Tibial artery (tissue), 4 donors: ENCODE measurements at regions not wholly inside any gene's neighbourhood (a gene's known extent, or its start where the extent isn't known, plus 50 kb on each side); places are given as distances from the start of the nearest gene placed in this dataset.

Experiments
- DNase-seq, 2 donors: peaks; one replicate each; pipeline ENCODE4 v3.0.0-alpha.2; 2019
- H3K27ac ChIP-seq, 2 donors: fragments of 200-600 bp; sonication (generic) in 1 of 2; 1 replicate in 1 of 2; 2 replicates in 1 of 2; pipeline ENCODE4 v1.5.1; 2018 to 2019; ENCODE audit warnings: mild to moderate bottlenecking in 1 of 2
- H3K27me3 ChIP-seq, 2 donors: fragments of 200-600 bp; sonication (generic) in 1 of 2; one replicate each; pipeline versions ENCODE4 v1.5.1 to v1.6.0; 2016 to 2019
- H3K36me3 ChIP-seq, 3 donors: fragments of 200-600 bp; sonication (generic) in 2 of 3; one replicate each; pipeline ENCODE4 v1.5.1; 2016 to 2019; ENCODE audit warnings: mild to moderate bottlenecking in 2 of 3
- H3K4me1 ChIP-seq, 4 donors: fragments of 200-600 bp; sonication (generic) in 2 of 4; 1 replicate in 3 of 4; 2 replicates in 1 of 4; pipeline ENCODE4 v1.5.1; 2016 to 2019
- H3K4me3 ChIP-seq, 2 donors: fragments of 200-600 bp; sonication (generic) in 1 of 2; 1 replicate in 1 of 2; 2 replicates in 1 of 2; pipeline ENCODE4 v1.5.1; 2018 to 2019; ENCODE audit warnings: mild to moderate bottlenecking in 2 of 2
- H3K9me3 ChIP-seq, 3 donors: fragments of 200-600 bp; sonication (generic) in 1 of 3; one replicate each; pipeline ENCODE4 v1.5.1; 2016 to 2019
- CTCF ChIP-seq, 2 experiments: fragments of 200-600 bp in 1 of 2; fragments of 450-650 bp in 1 of 2; IDR thresholded peaks; one replicate each; pipeline ENCODE4 v1.5.1; 2017 to 2019; ENCODE audit warnings: antibody characterized with exemption in 2 of 2, mild to moderate bottlenecking in 1 of 2, moderate library complexity in 1 of 2
- intact Hi-C: fragments of 100-400 bp; cut with DNase I; formaldehyde crosslinking; loops from one replicate; pipeline ENCODE4 v1.15.0; 2023; ENCODE audit warnings: low total_unique reads

DNA sequence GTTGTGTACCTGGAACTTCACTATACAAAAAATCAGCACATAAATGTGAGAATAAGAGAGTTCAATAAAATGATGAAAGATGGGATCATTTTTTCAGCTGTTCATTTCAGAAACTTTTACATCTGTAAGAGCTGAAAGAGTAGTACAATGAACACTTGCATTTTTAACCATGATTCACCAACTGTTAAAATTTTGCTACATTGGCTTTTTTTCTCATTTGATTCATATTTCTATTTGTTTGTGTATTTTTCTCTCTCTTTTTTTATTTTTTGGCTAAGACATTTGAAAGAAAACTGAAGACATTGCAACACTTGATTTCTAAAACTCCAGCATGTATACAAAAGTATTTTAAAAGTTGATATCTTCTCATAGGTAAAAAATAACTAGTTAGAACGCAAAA lies 98.3 kb upstream of the CDIN1 start:
- Histone ChIP-seq H3K27ac (no peak overlapping the region), H3K4me1 (no peaks in the 10 kb centered on the region), H3K9me3 (no peaks in the 10 kb centered on the region), H3K36me3 (no peaks in the 10 kb centered on the region), H3K4me3 (no peak overlapping the region), H3K27me3 (no peaks in the 10 kb centered on the region)
- no peak for DNase-seq
- intact Hi-C loops, result no loop called here
- no peak for TF ChIP-seq CTCF (IDR thresholded peaks at IDR 0.05)

DNA sequence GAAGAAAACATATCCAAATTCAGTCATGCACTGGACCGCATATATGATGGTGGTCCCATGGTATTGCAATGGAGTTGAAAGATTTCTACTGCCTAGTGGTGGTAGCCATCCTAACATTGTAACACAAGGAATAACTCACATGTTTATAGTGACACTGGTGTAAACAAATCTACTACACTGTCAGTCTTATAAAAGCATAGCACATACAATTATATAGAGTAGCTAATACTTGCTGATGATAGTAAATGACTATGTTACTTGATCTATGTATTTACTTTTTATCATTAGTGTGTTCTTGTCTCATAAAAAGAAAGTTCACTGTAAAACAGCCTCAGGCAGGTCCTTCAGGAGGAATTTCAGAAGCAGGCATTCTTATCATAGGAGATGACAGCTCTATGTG lies 96.0 kb upstream of the CDIN1 start:
- TF ChIP-seq CTCF (IDR thresholded peaks at IDR 0.05), result no peak
- no peaks in the 10 kb centered on the region for H3K36me3 ChIP-seq
- no peak for DNase-seq
- no peak overlapping the region for H3K27ac ChIP-seq
- no peaks in the 10 kb centered on the region for H3K27me3 ChIP-seq
- no peaks in the 10 kb centered on the region for H3K9me3 ChIP-seq
- no peaks in the 10 kb centered on the region for H3K4me1 ChIP-seq
- intact Hi-C loops, result no loop called here
- H3K4me3 ChIP-seq, result no peak overlapping the region

DNA sequence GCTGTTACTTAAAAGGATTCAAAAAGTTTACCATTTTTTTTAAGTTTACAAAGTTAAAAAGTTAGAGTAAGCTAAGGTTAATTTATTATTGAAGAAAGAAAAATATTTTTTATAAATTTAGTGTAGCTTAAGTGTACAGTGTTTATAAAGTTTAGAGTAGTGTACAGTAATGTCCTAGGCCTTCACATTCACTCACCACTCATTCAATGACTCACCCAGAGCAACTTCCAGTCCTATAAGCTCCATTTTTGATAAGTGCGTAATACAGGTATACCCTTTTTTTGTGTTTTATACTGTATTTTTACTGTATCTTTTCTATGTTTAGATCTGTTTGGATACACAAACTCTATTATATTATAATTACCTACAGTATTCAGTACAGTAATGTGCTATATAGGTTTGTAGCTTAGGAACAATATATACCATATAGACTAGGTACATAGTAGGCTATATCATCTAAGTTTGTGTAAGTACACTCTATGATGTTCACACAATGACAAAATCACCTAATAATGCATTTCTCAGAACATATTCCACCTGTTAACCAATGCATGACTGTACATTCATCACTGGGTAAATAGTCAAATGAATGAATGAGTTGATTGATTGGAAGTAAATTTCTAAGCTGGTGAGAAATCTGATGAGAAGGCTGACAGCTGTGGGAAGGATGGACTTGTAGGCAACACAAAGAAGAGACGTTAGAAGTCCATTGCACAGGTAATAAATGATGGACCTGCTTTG lies 95.2 kb upstream of the CDIN1 start:
- intact Hi-C loops, result no loop called here
- H3K27ac ChIP-seq, result no peak overlapping the region
- H3K9me3 ChIP-seq, result no peaks in the 10 kb centered on the region
- no peak for TF ChIP-seq CTCF (IDR thresholded peaks at IDR 0.05)
- no peak for DNase-seq
- H3K4me3 ChIP-seq, result no peak overlapping the region
- H3K36me3 ChIP-seq, result no peaks in the 10 kb centered on the region
- no peaks in the 10 kb centered on the region for H3K27me3 ChIP-seq
- H3K4me1 ChIP-seq, result no peaks in the 10 kb centered on the region

GRCh38 chr15:36491912-36492311 lies 87.5 kb upstream of the CDIN1 start:
- H3K9me3 ChIP-seq, result no peaks in the 10 kb centered on the region
- H3K36me3 ChIP-seq, result no peaks in the 10 kb centered on the region
- no peak overlapping the region for H3K27ac ChIP-seq
- no peak for DNase-seq
- no peaks in the 10 kb centered on the region for H3K27me3 ChIP-seq
- no peaks in the 10 kb centered on the region for H3K4me1 ChIP-seq
- no peak for TF ChIP-seq CTCF (IDR thresholded peaks at IDR 0.05)
- no peak overlapping the region for H3K4me3 ChIP-seq
- intact Hi-C loops, result no loop called here

GRCh38 chr15:36495456-36495991 lies 83.9 kb upstream of the CDIN1 start:
- DNase-seq, result no peak
- Histone ChIP-seq H3K36me3 (no peaks in the 10 kb centered on the region), H3K4me1 (peaks cover 0 to 21% (median 5%) of the 10 kb centered on the region in 4 donors), H3K9me3 (no peaks in the 10 kb centered on the region), H3K4me3 (no peak overlapping the region), H3K27ac (no peak overlapping the region), H3K27me3 (no peaks in the 10 kb centered on the region)
- no peak for TF ChIP-seq CTCF (IDR thresholded peaks at IDR 0.05)
- intact Hi-C loops, result no loop called here
